Panc1 (cell line): ENCODE measurements at regions not wholly inside any gene's neighbourhood (a gene's known extent, or its start where the extent isn't known, plus 50 kb on each side); places are given as distances from the start of the nearest gene placed in this dataset.

Experiments used
- ATAC-seq: fragments of 200-7000 bp; cut with Tn5 transposase; 2 replicates; pipeline ENCODE4 v1.9.1; 2020; ENCODE audit warnings: mild to moderate bottlenecking, moderate library complexity
- BruUV-seq: library from RNA; stranded (reverse); fragments of 400-500 nt; replicated peaks from 2 replicates; lab custom pipeline; 2021; lab: Mats Ljungman, UMichigan
- CTCF ChIA-PET: fragments of 300-600 bp; sonication (Branson Sonifier 250); formaldehyde crosslinking; loops from one replicate; lab custom pipeline; 2022; ENCODE audit warnings: antibody characterized with exemption; lab: Charles Lee
- POLR2A ChIA-PET: fragments of 300-600 bp; sonication (Branson Sonifier 250); formaldehyde crosslinking; loops from one replicate; lab custom pipeline; 2022; ENCODE audit warnings: antibody characterized with exemption; lab: Charles Lee
- DNase-seq: peaks from one replicate; pipeline ENCODE4 v3.0.0-alpha.2; 2010; ENCODE audit warnings: low read depth, low spot score
- H3K27ac ChIP-seq: 2 replicates; pipeline ENCODE4 v1.5.1; 2011; ENCODE audit warnings: mild to moderate bottlenecking, low read length, inconsistent platforms
- H3K27me3 ChIP-seq: fragments of 200-500 bp; sonication (Bioruptor generic); 2 replicates; pipeline ENCODE4 v1.6.0; 2014; ENCODE audit warnings: low read length, inconsistent platforms; ENCODE audit not compliant: control insufficient read depth, insufficient read depth
- H3K36me3 ChIP-seq: fragments of 200-500 bp; sonication (Bioruptor generic); 2 replicates; pipeline ENCODE4 v1.5.1; 2014; ENCODE audit warnings: inconsistent platforms, mild to moderate bottlenecking, low read length, moderate library complexity; ENCODE audit not compliant: control insufficient read depth, insufficient read depth
- H3K4me1 ChIP-seq: 2 replicates; pipeline ENCODE4 v1.5.1; 2011; ENCODE audit warnings: inconsistent platforms, mild to moderate bottlenecking, low read length, moderate library complexity; ENCODE audit not compliant: control insufficient read depth, insufficient read depth
- H3K4me3 ChIP-seq, 2 experiments: 2 replicates each; pipeline ENCODE4 v1.5.1; 2011 to 2012; ENCODE audit warnings: low read depth in 2 of 2, low read length in 2 of 2, mild to moderate bottlenecking in 2 of 2, inconsistent platforms in 1 of 2, moderate library complexity in 1 of 2
- H3K9me3 ChIP-seq: fragments of 200-500 bp; sonication (Bioruptor generic); 2 replicates; pipeline ENCODE4 v1.5.1; 2014; ENCODE audit warnings: low read depth, mild to moderate bottlenecking, inconsistent platforms, low read length, moderate library complexity; ENCODE audit not compliant: control insufficient read depth, insufficient read depth
- POLR2AphosphoS5 ChIP-seq: IDR thresholded peaks from 2 replicates; pipeline ENCODE4 v1.6.1; 2012; ENCODE audit warnings: mild to moderate bottlenecking, low read depth, low read length, moderate library complexity
- SIN3A ChIP-seq: IDR thresholded peaks from 2 replicates; pipeline ENCODE4 v1.6.1; 2012; ENCODE audit warnings: low read depth, mild to moderate bottlenecking, low read length, moderate library complexity, borderline replicate concordance; ENCODE audit not compliant: insufficient read depth
- TCF7L2 ChIP-seq: IDR thresholded peaks from 2 replicates; pipeline ENCODE4 v1.6.1; 2011; ENCODE audit warnings: mild to moderate bottlenecking, low read depth, low read length, inconsistent platforms
- in situ Hi-C: cut with HindIII; loops from 2 replicates; pipeline ENCODE4 v1.10.0; 2016; ENCODE audit warnings: low sequenced_read_pairs, low pct_unique_long_range_greater_than_20kb
- intact Hi-C: fragments of 100-400 bp; cut with micrococcal nuclease; formaldehyde crosslinking; loops from one replicate; pipeline ENCODE4 v1.10.0; 2022; ENCODE audit not compliant: unreplicated experiment
- TF ChIP-seq, protein P1 (sequence below), 2 experiments: IDR thresholded peaks; 2 replicates each; pipeline ENCODE4 v1.6.1; 2011 to 2012; ENCODE audit warnings: low read depth in 2 of 2, control low read depth in 1 of 2, low read length in 1 of 2, mild to moderate bottlenecking in 1 of 2, moderate library complexity in 1 of 2; ENCODE audit not compliant: insufficient read depth in 1 of 2
- TF ChIP-seq, protein P2 (sequence below): fragments of 450-650 bp; IDR thresholded peaks from 2 replicates; pipeline ENCODE4 v1.5.1; 2017; ENCODE audit warnings: mild to moderate bottlenecking

DNA sequence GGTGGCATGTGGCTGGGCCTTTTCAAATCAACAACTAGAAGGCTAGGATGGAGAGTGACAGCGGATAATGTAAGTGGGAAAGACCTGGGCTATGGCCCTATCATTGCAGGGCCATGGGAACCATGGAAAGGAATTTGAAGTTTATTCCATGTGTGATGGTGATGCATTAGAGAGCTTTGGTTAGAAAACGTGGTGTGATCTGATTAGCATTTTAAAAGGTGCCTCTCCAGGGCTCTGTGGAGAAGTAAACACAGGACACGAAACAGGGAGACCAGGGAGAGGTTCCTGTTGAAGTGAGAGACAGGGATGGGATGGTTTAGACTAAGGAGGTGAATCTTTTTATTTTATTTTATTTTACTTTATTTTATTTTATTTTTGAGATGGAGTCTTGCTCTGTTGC, 749.5 kb downstream of the GATA3 start:
- DNase-seq (no peak), ATAC-seq (no peak)
- H3K4me1 ChIP-seq, result no peaks in the 10 kb centered on the region
- BruUV-seq, result no TSS peak
- intact Hi-C loops, result no loop called here
- ChIA-PET POLR2A (no interaction called here), CTCF (no interaction called here)
- H3K27ac ChIP-seq, result no peak overlapping the region
- no peak for TF ChIP-seq SIN3A
- no peaks in the 10 kb centered on the region for H3K9me3 ChIP-seq
- no peaks in the 10 kb centered on the region for H3K27me3 ChIP-seq
- in situ Hi-C loops, result no loop called here
- no peaks in the 10 kb centered on the region for H3K36me3 ChIP-seq
- no peak overlapping the region for H3K4me3 ChIP-seq

DNA sequence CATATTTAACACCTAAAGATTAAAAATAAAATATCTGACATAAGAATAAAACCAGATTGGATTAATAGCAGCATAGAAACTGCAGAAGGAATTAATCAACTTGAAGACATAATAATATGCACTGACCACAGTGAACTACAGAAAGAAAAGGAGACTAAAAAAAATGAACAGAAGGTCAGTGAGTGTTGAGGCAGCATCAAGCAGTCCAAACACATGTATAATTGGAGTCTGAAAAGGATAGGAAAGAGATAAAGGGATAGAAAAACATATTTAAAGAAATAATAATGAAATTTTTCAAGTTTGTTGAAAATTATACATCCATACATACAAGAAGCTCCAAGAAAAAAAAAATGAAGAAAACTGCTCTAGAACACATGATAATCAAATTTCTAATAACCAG, 756.2 kb downstream of the GATA3 start:
- DNase-seq (no peak), ATAC-seq (no peak)
- in situ Hi-C loops (no loop called here), intact Hi-C loops (no loop called here)
- ChIA-PET CTCF (no interaction called here), POLR2A (no interaction called here)
- Histone ChIP-seq H3K4me3 (no peak overlapping the region), H3K4me1 (no peaks in the 10 kb centered on the region), H3K27me3 (no peaks in the 10 kb centered on the region), H3K36me3 (no peaks in the 10 kb centered on the region), H3K9me3 (no peaks in the 10 kb centered on the region), H3K27ac (no peak overlapping the region)
- TF ChIP-seq SIN3A (no peak), POLR2AphosphoS5 (no peak), TCF7L2 (no peak)
- TF ChIP-seq, protein P1, sequence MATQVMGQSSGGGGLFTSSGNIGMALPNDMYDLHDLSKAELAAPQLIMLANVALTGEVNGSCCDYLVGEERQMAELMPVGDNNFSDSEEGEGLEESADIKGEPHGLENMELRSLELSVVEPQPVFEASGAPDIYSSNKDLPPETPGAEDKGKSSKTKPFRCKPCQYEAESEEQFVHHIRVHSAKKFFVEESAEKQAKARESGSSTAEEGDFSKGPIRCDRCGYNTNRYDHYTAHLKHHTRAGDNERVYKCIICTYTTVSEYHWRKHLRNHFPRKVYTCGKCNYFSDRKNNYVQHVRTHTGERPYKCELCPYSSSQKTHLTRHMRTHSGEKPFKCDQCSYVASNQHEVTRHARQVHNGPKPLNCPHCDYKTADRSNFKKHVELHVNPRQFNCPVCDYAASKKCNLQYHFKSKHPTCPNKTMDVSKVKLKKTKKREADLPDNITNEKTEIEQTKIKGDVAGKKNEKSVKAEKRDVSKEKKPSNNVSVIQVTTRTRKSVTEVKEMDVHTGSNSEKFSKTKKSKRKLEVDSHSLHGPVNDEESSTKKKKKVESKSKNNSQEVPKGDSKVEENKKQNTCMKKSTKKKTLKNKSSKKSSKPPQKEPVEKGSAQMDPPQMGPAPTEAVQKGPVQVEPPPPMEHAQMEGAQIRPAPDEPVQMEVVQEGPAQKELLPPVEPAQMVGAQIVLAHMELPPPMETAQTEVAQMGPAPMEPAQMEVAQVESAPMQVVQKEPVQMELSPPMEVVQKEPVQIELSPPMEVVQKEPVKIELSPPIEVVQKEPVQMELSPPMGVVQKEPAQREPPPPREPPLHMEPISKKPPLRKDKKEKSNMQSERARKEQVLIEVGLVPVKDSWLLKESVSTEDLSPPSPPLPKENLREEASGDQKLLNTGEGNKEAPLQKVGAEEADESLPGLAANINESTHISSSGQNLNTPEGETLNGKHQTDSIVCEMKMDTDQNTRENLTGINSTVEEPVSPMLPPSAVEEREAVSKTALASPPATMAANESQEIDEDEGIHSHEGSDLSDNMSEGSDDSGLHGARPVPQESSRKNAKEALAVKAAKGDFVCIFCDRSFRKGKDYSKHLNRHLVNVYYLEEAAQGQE (IDR thresholded peaks at IDR 0.05; ENCODE audit: insufficient read depth in 1 of 2, low read depth in 2 of 2, low read length in 1 of 2), result no peak
- TF ChIP-seq, protein P2, sequence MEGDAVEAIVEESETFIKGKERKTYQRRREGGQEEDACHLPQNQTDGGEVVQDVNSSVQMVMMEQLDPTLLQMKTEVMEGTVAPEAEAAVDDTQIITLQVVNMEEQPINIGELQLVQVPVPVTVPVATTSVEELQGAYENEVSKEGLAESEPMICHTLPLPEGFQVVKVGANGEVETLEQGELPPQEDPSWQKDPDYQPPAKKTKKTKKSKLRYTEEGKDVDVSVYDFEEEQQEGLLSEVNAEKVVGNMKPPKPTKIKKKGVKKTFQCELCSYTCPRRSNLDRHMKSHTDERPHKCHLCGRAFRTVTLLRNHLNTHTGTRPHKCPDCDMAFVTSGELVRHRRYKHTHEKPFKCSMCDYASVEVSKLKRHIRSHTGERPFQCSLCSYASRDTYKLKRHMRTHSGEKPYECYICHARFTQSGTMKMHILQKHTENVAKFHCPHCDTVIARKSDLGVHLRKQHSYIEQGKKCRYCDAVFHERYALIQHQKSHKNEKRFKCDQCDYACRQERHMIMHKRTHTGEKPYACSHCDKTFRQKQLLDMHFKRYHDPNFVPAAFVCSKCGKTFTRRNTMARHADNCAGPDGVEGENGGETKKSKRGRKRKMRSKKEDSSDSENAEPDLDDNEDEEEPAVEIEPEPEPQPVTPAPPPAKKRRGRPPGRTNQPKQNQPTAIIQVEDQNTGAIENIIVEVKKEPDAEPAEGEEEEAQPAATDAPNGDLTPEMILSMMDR, result no peak
- BruUV-seq, result no TSS peak

DNA sequence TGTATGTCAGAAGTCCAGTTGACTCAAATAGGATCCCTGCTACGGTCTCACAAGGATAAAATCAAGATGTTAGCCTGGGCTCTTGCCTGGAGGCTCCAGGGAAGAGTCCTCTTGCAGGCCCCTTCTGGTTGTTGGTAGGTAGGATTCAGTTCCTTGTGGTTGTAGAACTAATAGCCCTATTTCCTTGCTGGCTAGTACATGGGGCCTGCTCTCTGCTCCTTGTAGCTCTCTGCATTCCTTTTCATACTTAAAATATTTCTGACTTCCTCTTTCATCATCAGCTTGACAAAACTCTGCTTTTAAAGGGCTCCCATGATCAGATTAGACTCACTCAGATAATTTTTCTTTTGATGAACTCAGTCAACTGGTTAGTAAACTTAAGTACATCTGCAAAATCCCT, 756.7 kb downstream of the GATA3 start:
- no peak overlapping the region for H3K27ac ChIP-seq
- H3K4me3 ChIP-seq, result no peak overlapping the region
- BruUV-seq, result no TSS peak
- intact Hi-C loops, result no loop called here
- DNase-seq (no peak), ATAC-seq (no peak)
- no peaks in the 10 kb centered on the region for H3K4me1 ChIP-seq
- no peaks in the 10 kb centered on the region for H3K36me3 ChIP-seq
- H3K27me3 ChIP-seq, result no peaks in the 10 kb centered on the region
- in situ Hi-C loops, result no loop called here
- TF ChIP-seq TCF7L2 (no peak), POLR2AphosphoS5 (no peak), SIN3A (no peak)
- TF ChIP-seq, protein P1 (IDR thresholded peaks at IDR 0.05; ENCODE audit: insufficient read depth in 1 of 2, low read depth in 2 of 2, low read length in 1 of 2), result no peak
- TF ChIP-seq, protein P2, result no peak
- no peaks in the 10 kb centered on the region for H3K9me3 ChIP-seq
- ChIA-PET POLR2A (no interaction called here), CTCF (no interaction called here)
